ENCODE measurements at regions not wholly inside any gene's neighbourhood (a gene's known extent, or its start where the extent isn't known, plus 50 kb on each side); places are given as distances from the start of the nearest gene placed in this dataset.

DNA sequence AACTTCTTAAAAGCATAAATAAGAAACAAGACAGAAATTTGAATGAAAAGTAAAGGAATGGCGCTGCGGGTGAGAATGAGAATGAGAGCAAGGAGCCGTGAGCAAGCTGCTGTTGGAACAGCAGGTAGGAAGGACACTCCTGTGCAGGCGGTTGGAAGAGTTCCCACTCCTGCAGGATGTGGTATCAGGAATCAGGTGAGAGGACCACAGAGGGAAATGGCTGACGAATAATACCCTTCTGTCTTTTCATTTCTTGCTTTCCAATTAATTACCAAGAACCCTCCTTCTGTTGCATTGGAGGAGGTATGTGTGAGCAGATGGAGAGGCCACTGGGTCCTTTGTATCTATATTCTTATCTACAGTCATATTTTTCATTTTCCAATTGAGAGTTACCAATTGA lies 1504.2 kb downstream of the EFNB2 start:
- Histone ChIP-seq H4K91ac (ENCODE audit: low read depth, low read length, poor library complexity) (no peak overlapping the region), H2AFZ (ENCODE audit: low read length) (no peak overlapping the region), H2BK120ac (ENCODE audit: low read depth, low read length) (no peak overlapping the region), H2AK5ac (ENCODE audit: low read depth, low read length) (no peak overlapping the region), H3K4me2 (ENCODE audit: insufficient read depth, low read length, poor library complexity, severe bottlenecking) (no peak overlapping the region), H2BK5ac (ENCODE audit: low read length) (no peak overlapping the region), H3K9me3 (replicated peaks in 1 of 2; ENCODE audit: control insufficient read depth in 2 of 2, insufficient read depth in 1 of 2, low read depth in 1 of 2, low read length in 2 of 2) (no peaks in the 10 kb centered on the region), H3K23ac (ENCODE audit: low read depth, low read length, poor library complexity) (no peak overlapping the region), H4K8ac (ENCODE audit: low read depth, low read length) (no peak overlapping the region), H3K4me3 (ENCODE audit: low read length in 2 of 2) (no peak overlapping the region), H3K36me3 (replicated peaks in 1 of 2; ENCODE audit: control insufficient read depth in 2 of 2, insufficient read depth in 2 of 2, low read length in 2 of 2) (no peaks in the 10 kb centered on the region), H2BK15ac (ENCODE audit: low read length) (no peak overlapping the region), H3K27ac (replicated peaks; ENCODE audit: low read length) (no peak overlapping the region), H3K79me1 (ENCODE audit: low read depth, low read length) (no peaks in the 10 kb centered on the region), H3K18ac (ENCODE audit: low read length) (no peak overlapping the region), H3K4ac (ENCODE audit: low read length) (no peak overlapping the region), H2BK12ac (ENCODE audit: low read length) (no peak overlapping the region), H3K4me1 (ENCODE audit: control insufficient read depth in 2 of 2, insufficient read depth in 1 of 2, low read depth in 1 of 2, low read length in 2 of 2) (peaks cover 0 to 2% of the 10 kb centered on the region in 2 donors), H3K9ac (ENCODE audit: low read depth, low read length, poor library complexity) (no peak overlapping the region), H3K14ac (ENCODE audit: low read length) (no peak overlapping the region), H3K27me3 (ENCODE audit: control insufficient read depth in 3 of 3, insufficient read depth in 3 of 3, low read depth in 1 of 3, low read length in 3 of 3) (no peaks in the 10 kb centered on the region)
- no CpG with 5 or more reads among the region's 5 CpGs for WGBS, 2 donors (ENCODE audit: extremely low coverage in 2 of 2, insufficient read length in 2 of 2, insufficient replicate concordance in 1 of 2)
- no peak for DNase-seq (ENCODE audit: low spot score)

DNA sequence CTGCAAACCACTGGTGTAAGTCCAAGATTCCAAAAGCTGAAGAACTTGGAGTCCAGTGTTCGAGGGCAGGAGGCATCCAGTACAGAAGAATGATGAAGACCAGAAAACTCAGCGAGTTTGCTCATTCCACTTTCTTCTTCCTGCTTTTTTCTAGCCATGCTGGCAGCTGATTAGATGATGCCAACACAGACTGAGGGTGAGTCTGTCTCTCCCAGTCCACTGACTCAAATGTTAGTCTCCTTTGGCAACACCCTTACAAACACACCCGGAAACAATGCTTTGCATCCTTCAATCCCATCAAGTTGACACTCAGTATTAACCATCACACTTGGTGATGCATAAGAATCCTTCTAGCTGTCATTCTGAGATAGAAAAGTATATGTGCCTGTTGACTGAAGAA lies 1504.6 kb downstream of the EFNB2 start:
- Histone ChIP-seq H3K23ac (ENCODE audit: low read depth, low read length, poor library complexity) (no peak overlapping the region), H3K4me2 (ENCODE audit: insufficient read depth, low read length, poor library complexity, severe bottlenecking) (no peak overlapping the region), H3K27ac (replicated peaks; ENCODE audit: low read length) (no peak overlapping the region), H2BK12ac (ENCODE audit: low read length) (no peak overlapping the region), H3K27me3 (ENCODE audit: control insufficient read depth in 3 of 3, insufficient read depth in 3 of 3, low read depth in 1 of 3, low read length in 3 of 3) (no peaks in the 10 kb centered on the region), H2BK120ac (ENCODE audit: low read depth, low read length) (no peak overlapping the region), H3K14ac (ENCODE audit: low read length) (no peak overlapping the region), H3K79me1 (ENCODE audit: low read depth, low read length) (no peaks in the 10 kb centered on the region), H3K4ac (ENCODE audit: low read length) (no peak overlapping the region), H3K9ac (ENCODE audit: low read depth, low read length, poor library complexity) (no peak overlapping the region), H2BK5ac (ENCODE audit: low read length) (no peak overlapping the region), H3K4me3 (ENCODE audit: low read length in 2 of 2) (no peak overlapping the region), H2AK5ac (ENCODE audit: low read depth, low read length) (no peak overlapping the region), H3K36me3 (replicated peaks in 1 of 2; ENCODE audit: control insufficient read depth in 2 of 2, insufficient read depth in 2 of 2, low read length in 2 of 2) (no peaks in the 10 kb centered on the region), H4K8ac (ENCODE audit: low read depth, low read length) (no peak overlapping the region), H3K4me1 (ENCODE audit: control insufficient read depth in 2 of 2, insufficient read depth in 1 of 2, low read depth in 1 of 2, low read length in 2 of 2) (peaks cover 0 to 2% of the 10 kb centered on the region in 2 donors), H2BK15ac (ENCODE audit: low read length) (no peak overlapping the region), H3K18ac (ENCODE audit: low read length) (no peak overlapping the region), H3K9me3 (replicated peaks in 1 of 2; ENCODE audit: control insufficient read depth in 2 of 2, insufficient read depth in 1 of 2, low read depth in 1 of 2, low read length in 2 of 2) (no peaks in the 10 kb centered on the region), H2AFZ (ENCODE audit: low read length) (no peak overlapping the region), H4K91ac (ENCODE audit: low read depth, low read length, poor library complexity) (no peak overlapping the region)
- no peak for DNase-seq (ENCODE audit: low spot score)
- no CpG with 5 or more reads among the region's 3 CpGs for WGBS, 2 donors (ENCODE audit: extremely low coverage in 2 of 2, insufficient read length in 2 of 2, insufficient replicate concordance in 1 of 2)

DNA sequence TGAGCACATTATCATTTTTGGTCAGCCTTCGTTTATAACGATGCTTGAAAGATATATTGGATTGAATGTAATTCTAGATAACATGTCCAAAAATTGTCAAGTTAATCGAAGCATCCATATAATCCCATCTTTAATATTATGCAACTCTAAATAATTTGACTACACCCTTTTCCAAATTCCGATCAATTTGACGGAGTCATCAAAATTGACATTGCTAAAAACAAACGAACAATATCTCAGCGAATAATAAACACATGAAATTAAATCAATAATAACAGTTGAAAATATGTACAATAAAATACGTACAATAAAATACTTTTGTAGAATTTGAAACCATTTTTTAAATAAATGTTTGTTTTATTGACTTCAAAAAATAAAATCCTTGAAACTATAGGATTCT lies 1516.4 kb downstream of the EFNB2 start:
- no peak overlapping the region for H3K9ac ChIP-seq (ENCODE audit: low read depth, low read length, poor library complexity)
- H3K27me3 ChIP-seq (ENCODE audit: control insufficient read depth in 3 of 3, insufficient read depth in 3 of 3, low read depth in 1 of 3, low read length in 3 of 3) = no peaks in the 10 kb centered on the region
- no peak overlapping the region for H2AFZ ChIP-seq (ENCODE audit: low read length)
- no peak overlapping the region for H3K14ac ChIP-seq (ENCODE audit: low read length)
- H3K4me1 ChIP-seq (ENCODE audit: control insufficient read depth in 2 of 2, insufficient read depth in 1 of 2, low read depth in 1 of 2, low read length in 2 of 2) = no peaks in the 10 kb centered on the region
- H3K4me3 ChIP-seq (ENCODE audit: low read length in 2 of 2) = no peak overlapping the region
- H3K9me3 ChIP-seq (replicated peaks in 1 of 2; ENCODE audit: control insufficient read depth in 2 of 2, insufficient read depth in 1 of 2, low read depth in 1 of 2, low read length in 2 of 2) = no peaks in the 10 kb centered on the region
- no peaks in the 10 kb centered on the region for H3K36me3 ChIP-seq (replicated peaks in 1 of 2; ENCODE audit: control insufficient read depth in 2 of 2, insufficient read depth in 2 of 2, low read length in 2 of 2)
- no peak for DNase-seq (ENCODE audit: low spot score)
- no peak overlapping the region for H4K91ac ChIP-seq (ENCODE audit: low read depth, low read length, poor library complexity)
- no peak overlapping the region for H2BK15ac ChIP-seq (ENCODE audit: low read length)
- H2BK12ac ChIP-seq (ENCODE audit: low read length) = no peak overlapping the region
- H3K4ac ChIP-seq (ENCODE audit: low read length) = no peak overlapping the region
- H3K23ac ChIP-seq (ENCODE audit: low read depth, low read length, poor library complexity) = no peak overlapping the region
- H3K79me1 ChIP-seq (ENCODE audit: low read depth, low read length) = no peaks in the 10 kb centered on the region
- no CpG with 5 or more reads among the region's 8 CpGs for WGBS, 2 donors (ENCODE audit: extremely low coverage in 2 of 2, insufficient read length in 2 of 2, insufficient replicate concordance in 1 of 2)
- no peak overlapping the region for H3K18ac ChIP-seq (ENCODE audit: low read length)
- H3K27ac ChIP-seq (replicated peaks; ENCODE audit: low read length) = no peak overlapping the region
- H3K4me2 ChIP-seq (ENCODE audit: insufficient read depth, low read length, poor library complexity, severe bottlenecking) = no peak overlapping the region
- no peak overlapping the region for H2BK5ac ChIP-seq (ENCODE audit: low read length)
- H4K8ac ChIP-seq (ENCODE audit: low read depth, low read length) = no peak overlapping the region
- H2AK5ac ChIP-seq (ENCODE audit: low read depth, low read length) = no peak overlapping the region
- H2BK120ac ChIP-seq (ENCODE audit: low read depth, low read length) = no peak overlapping the region

DNA sequence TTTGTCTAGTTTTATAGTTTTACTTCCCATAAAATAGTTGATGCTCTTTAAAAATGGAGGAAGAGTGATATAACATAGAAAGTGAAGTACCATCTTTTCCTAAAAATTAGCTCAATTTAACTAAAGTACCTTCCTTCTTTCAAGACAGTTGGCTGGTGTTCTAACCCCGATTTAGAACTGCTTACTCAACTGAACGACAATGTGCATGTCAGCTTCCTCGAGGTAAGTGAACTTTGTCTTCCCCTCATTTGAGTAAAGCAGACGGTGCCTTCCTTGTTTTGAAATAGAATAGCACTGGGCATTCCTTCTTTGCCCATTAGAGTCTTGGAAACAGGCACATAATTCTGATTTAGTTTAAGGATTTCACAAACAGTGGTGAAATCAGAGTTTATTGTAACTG lies 1519.2 kb downstream of the EFNB2 start:
- Histone ChIP-seq H2BK15ac (ENCODE audit: low read length) (no peak overlapping the region), H2AFZ (ENCODE audit: low read length) (no peak overlapping the region), H3K9ac (ENCODE audit: low read depth, low read length, poor library complexity) (no peak overlapping the region), H2BK5ac (ENCODE audit: low read length) (no peak overlapping the region), H4K8ac (ENCODE audit: low read depth, low read length) (no peak overlapping the region), H2BK120ac (ENCODE audit: low read depth, low read length) (no peak overlapping the region), H3K27ac (replicated peaks; ENCODE audit: low read length) (no peak overlapping the region), H3K14ac (ENCODE audit: low read length) (no peak overlapping the region), H2BK12ac (ENCODE audit: low read length) (no peak overlapping the region), H2AK5ac (ENCODE audit: low read depth, low read length) (no peak overlapping the region), H3K36me3 (replicated peaks in 1 of 2; ENCODE audit: control insufficient read depth in 2 of 2, insufficient read depth in 2 of 2, low read length in 2 of 2) (no peaks in the 10 kb centered on the region), H3K79me1 (ENCODE audit: low read depth, low read length) (no peaks in the 10 kb centered on the region), H3K4me2 (ENCODE audit: insufficient read depth, low read length, poor library complexity, severe bottlenecking) (no peak overlapping the region), H3K4me1 (ENCODE audit: control insufficient read depth in 2 of 2, insufficient read depth in 1 of 2, low read depth in 1 of 2, low read length in 2 of 2) (no peaks in the 10 kb centered on the region), H3K4ac (ENCODE audit: low read length) (no peak overlapping the region), H3K18ac (ENCODE audit: low read length) (no peak overlapping the region), H3K4me3 (ENCODE audit: low read length in 2 of 2) (no peak overlapping the region), H4K91ac (ENCODE audit: low read depth, low read length, poor library complexity) (no peak overlapping the region), H3K23ac (ENCODE audit: low read depth, low read length, poor library complexity) (no peak overlapping the region), H3K27me3 (ENCODE audit: control insufficient read depth in 3 of 3, insufficient read depth in 3 of 3, low read depth in 1 of 3, low read length in 3 of 3) (no peaks in the 10 kb centered on the region), H3K9me3 (replicated peaks in 1 of 2; ENCODE audit: control insufficient read depth in 2 of 2, insufficient read depth in 1 of 2, low read depth in 1 of 2, low read length in 2 of 2) (no peaks in the 10 kb centered on the region)
- WGBS, 2 donors (ENCODE audit: extremely low coverage in 2 of 2, insufficient read length in 2 of 2, insufficient replicate concordance in 1 of 2) = no CpG with 5 or more reads among the region's 4 CpGs
- DNase-seq (ENCODE audit: low spot score) = no peak

Data from neuronal stem cell (in vitro differentiated cells).